IPS-20b (cell line): ENCODE measurements at regions not wholly inside any gene's neighbourhood (a gene's known extent, or its start where the extent isn't known, plus 50 kb on each side); places are given as distances from the start of the nearest gene placed in this dataset.

Experiments used
- H3K27ac ChIP-seq: one replicate; pipeline ENCODE4 v1.5.1; 2013; ENCODE audit warnings: low read length
- H3K27me3 ChIP-seq: 2 replicates; pipeline ENCODE4 v1.6.1; 2013; ENCODE audit warnings: mild to moderate bottlenecking, low read length, inconsistent platforms; ENCODE audit not compliant: insufficient read depth
- H3K36me3 ChIP-seq: 2 replicates; pipeline ENCODE4 v1.6.1; 2013; ENCODE audit warnings: low read depth, mild to moderate bottlenecking, inconsistent platforms, low read length, moderate library complexity; ENCODE audit not compliant: insufficient read depth
- H3K4me1 ChIP-seq: 2 replicates; pipeline ENCODE4 v1.6.1; 2013; ENCODE audit warnings: mild to moderate bottlenecking, control low read depth, inconsistent platforms, low read length, moderate library complexity; ENCODE audit not compliant: insufficient read depth
- H3K4me3 ChIP-seq: 2 replicates; pipeline ENCODE4 v1.5.1; 2013; ENCODE audit warnings: mild to moderate bottlenecking, low read length, inconsistent platforms
- H3K9ac ChIP-seq: 2 replicates; pipeline ENCODE4 v1.6.1; 2013; ENCODE audit warnings: low read depth, mild to moderate bottlenecking, inconsistent platforms, low read length, moderate library complexity
- H3K9me3 ChIP-seq: 2 replicates; pipeline ENCODE4 v1.6.1; 2013; ENCODE audit warnings: mild to moderate bottlenecking, low read depth, low read length, inconsistent platforms; ENCODE audit not compliant: insufficient read depth

GRCh38 chr16:79519448-79519847 lies 81.1 kb downstream of the MAF start:
- Histone ChIP-seq H3K27me3 (no peaks in the 10 kb centered on the region), H3K4me3 (no peak overlapping the region), H3K9ac (no peak overlapping the region), H3K9me3 (no peaks in the 10 kb centered on the region), H3K4me1 (no peaks in the 10 kb centered on the region), H3K27ac (no peak overlapping the region), H3K36me3 (no peaks in the 10 kb centered on the region)

- Histone ChIP-seq H3K4me3 (no peak overlapping the region), H3K9me3 (no peaks in the 10 kb centered on the region), H3K9ac (no peak overlapping the region), H3K27me3 (no peaks in the 10 kb centered on the region), H3K36me3 (no peaks in the 10 kb centered on the region), H3K4me1 (no peaks in the 10 kb centered on the region), H3K27ac (no peak overlapping the region)
Measured at GRCh38 chr16:79517156-79517555, 83.4 kb downstream of the MAF start.

- H3K9me3 ChIP-seq = no peaks in the 10 kb centered on the region
- H3K36me3 ChIP-seq = no peaks in the 10 kb centered on the region
- H3K27me3 ChIP-seq = no peaks in the 10 kb centered on the region
- no peak overlapping the region for H3K4me3 ChIP-seq
- H3K27ac ChIP-seq = no peak overlapping the region
- H3K4me1 ChIP-seq = no peaks in the 10 kb centered on the region
- no peak overlapping the region for H3K9ac ChIP-seq
Measured at GRCh38 chr16:79510879-79511278, 89.7 kb downstream of the MAF start.

GRCh38 chr16:79509906-79510305 lies 90.6 kb downstream of the MAF start:
- H3K36me3 ChIP-seq = no peaks in the 10 kb centered on the region
- H3K27ac ChIP-seq = no peak overlapping the region
- H3K9me3 ChIP-seq = no peaks in the 10 kb centered on the region
- no peak overlapping the region for H3K4me3 ChIP-seq
- no peaks in the 10 kb centered on the region for H3K27me3 ChIP-seq
- no peaks in the 10 kb centered on the region for H3K4me1 ChIP-seq
- H3K9ac ChIP-seq = no peak overlapping the region

DNA sequence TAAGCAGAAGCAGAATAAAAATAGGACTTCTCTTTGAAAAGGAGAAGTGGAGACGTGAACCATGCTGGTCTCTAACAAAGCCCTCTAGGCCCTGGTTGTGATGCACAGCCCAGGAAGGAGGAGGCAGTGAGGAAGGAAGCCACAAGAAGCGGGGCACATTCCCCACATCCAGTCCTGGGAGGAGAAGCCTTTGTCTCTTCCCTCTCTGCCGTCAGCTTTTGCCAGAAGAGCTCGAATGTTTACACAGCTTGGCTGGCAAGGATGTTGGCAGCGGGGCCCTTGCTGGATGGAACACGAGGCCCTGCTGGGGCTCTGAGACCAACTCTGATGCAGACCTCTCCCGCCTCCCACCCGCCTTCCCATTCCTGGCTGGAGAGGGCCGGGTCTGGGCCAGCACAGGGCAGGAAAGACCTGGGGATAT lies 91.3 kb downstream of the MAF start:
- Histone ChIP-seq H3K4me3 (no peak overlapping the region), H3K27ac (no peak overlapping the region)

GRCh38 chr16:79508294-79508693 lies 92.2 kb downstream of the MAF start:
- H3K4me3 ChIP-seq = no peak overlapping the region

More for the DNA sequence above, 91.3 kb downstream of the MAF start:
- Histone ChIP-seq H3K4me1 (no peaks in the 10 kb centered on the region), H3K36me3 (no peaks in the 10 kb centered on the region), H3K27me3 (no peaks in the 10 kb centered on the region), H3K9me3 (no peaks in the 10 kb centered on the region), H3K9ac (no peak overlapping the region)

DNA sequence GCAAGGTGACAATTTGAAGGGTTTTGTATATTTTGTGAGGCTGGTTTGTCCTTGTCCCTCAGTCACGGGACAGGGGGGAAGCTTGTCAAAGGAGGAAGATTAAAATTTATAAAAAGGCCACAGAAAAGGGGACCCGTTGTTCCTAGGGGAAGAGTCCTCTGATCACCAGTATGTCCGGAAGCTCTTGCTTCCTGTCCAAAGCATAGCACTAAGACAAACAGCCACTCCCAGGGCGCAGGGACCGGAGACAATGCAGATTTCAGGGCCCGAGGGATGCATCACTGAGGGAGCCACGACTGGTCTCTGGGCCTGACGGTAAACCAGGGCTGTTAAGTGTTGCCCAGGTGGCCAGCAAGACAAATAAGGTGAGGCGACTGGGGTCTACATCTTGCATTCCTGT lies 95.2 kb downstream of the MAF start:
- Histone ChIP-seq H3K4me1 (no peaks in the 10 kb centered on the region), H3K4me3 (no peak overlapping the region), H3K9ac (no peak overlapping the region), H3K36me3 (no peaks in the 10 kb centered on the region), H3K9me3 (no peaks in the 10 kb centered on the region), H3K27ac (no peak overlapping the region), H3K27me3 (no peaks in the 10 kb centered on the region)

More at GRCh38 chr16:79508294-79508693, 92.2 kb downstream of the MAF start:
- Histone ChIP-seq H3K27me3 (no peaks in the 10 kb centered on the region), H3K9ac (no peak overlapping the region), H3K36me3 (no peaks in the 10 kb centered on the region), H3K27ac (no peak overlapping the region), H3K4me1 (no peaks in the 10 kb centered on the region), H3K9me3 (no peaks in the 10 kb centered on the region)

DNA sequence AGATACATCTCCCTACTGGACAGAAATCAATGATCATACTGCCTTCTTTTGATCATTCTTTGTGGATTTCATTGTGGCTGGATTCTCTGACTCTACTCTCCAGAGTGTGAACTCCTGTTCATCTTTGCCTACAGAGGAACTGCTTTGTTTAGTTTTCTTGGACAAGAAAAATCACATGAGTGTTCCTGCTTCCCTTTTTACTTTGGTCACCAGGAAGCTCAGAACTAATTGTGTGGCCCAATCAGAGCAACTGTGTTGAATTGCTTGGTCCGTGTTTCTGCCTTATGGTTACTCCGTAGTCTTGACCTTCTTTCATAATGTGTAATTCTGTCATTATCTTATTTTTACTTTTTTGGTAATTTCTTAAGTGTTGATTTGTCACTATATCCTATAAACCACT lies 97.0 kb downstream of the MAF start:
- Histone ChIP-seq H3K4me3 (no peak overlapping the region), H3K4me1 (no peaks in the 10 kb centered on the region), H3K9me3 (no peaks in the 10 kb centered on the region; the same call in 1 of the 2 replicates), H3K9ac (no peak overlapping the region), H3K27ac (no peak overlapping the region), H3K36me3 (no peaks in the 10 kb centered on the region), H3K27me3 (no peaks in the 10 kb centered on the region)

- Histone ChIP-seq H3K9me3 (no peaks in the 10 kb centered on the region; the same call in 1 of the 2 replicates), H3K9ac (no peak overlapping the region), H3K4me1 (no peaks in the 10 kb centered on the region), H3K4me3 (no peak overlapping the region), H3K27ac (no peak overlapping the region), H3K27me3 (no peaks in the 10 kb centered on the region), H3K36me3 (no peaks in the 10 kb centered on the region)
Measured at GRCh38 chr16:79501446-79501845, 99.1 kb downstream of the MAF start.

DNA sequence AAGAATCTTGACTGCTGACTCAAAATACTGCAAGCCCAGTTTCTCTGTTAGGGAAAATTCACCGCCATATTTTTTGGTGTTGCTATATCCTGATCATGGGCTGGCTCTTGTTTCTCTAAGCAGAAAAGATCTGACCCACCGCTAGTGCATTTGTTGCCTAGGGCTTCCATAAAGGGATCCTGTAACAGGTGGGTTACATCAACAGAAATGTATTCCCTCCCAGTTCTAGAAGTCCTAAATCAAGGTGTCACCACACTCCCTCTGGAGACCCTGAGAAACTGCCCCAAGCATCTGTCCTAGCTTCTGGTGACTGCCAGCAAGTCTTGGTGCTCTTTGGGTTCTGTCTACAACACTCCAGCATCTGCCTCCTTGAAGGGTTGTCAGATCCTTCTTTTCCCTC lies 99.7 kb downstream of the MAF start:
- Histone ChIP-seq H3K36me3 (no peaks in the 10 kb centered on the region), H3K9me3 (no peaks in the 10 kb centered on the region; the same call in 1 of the 2 replicates), H3K4me1 (no peaks in the 10 kb centered on the region), H3K27me3 (no peaks in the 10 kb centered on the region), H3K27ac (no peak overlapping the region), H3K9ac (no peak overlapping the region), H3K4me3 (no peak overlapping the region)

GRCh38 chr16:79500286-79500685 lies 100.3 kb downstream of the MAF start:
- no peak overlapping the region for H3K4me3 ChIP-seq
- no peaks in the 10 kb centered on the region; the same call in 1 of the 2 replicates for H3K9me3 ChIP-seq
- no peaks in the 10 kb centered on the region for H3K27me3 ChIP-seq
- H3K9ac ChIP-seq = no peak overlapping the region
- no peaks in the 10 kb centered on the region for H3K4me1 ChIP-seq
- H3K27ac ChIP-seq = no peak overlapping the region
- no peaks in the 10 kb centered on the region for H3K36me3 ChIP-seq

- Histone ChIP-seq H3K27ac (no peak overlapping the region), H3K36me3 (no peaks in the 10 kb centered on the region), H3K9ac (no peak overlapping the region), H3K4me1 (no peaks in the 10 kb centered on the region), H3K27me3 (no peaks in the 10 kb centered on the region), H3K4me3 (no peak overlapping the region), H3K9me3 (no peaks in the 10 kb centered on the region; the same call in 1 of the 2 replicates)
Measured at GRCh38 chr16:79498928-79499327, 101.6 kb downstream of the MAF start.
